HG02840 (cell line): ENCODE measurements at regions not wholly inside any gene's neighbourhood (a gene's known extent, or its start where the extent isn't known, plus 50 kb on each side); places are given as distances from the start of the nearest gene placed in this dataset.
"Not testable (repeated sequence)": the region's sequence is repeated elsewhere in the genome, so short reads cannot be mapped to it uniquely, and the experiment has no call there.

Experiments used
- ATAC-seq: cut with Tn5 transposase; IDR thresholded peaks from one replicate; pipeline ENCODE4 v1.9.1; 2021; ENCODE audit warnings: mild to moderate bottlenecking, moderate library complexity, moderate number of reproducible peaks; ENCODE audit not compliant: unreplicated experiment, low FRiP score

- no peak for ATAC-seq
These were observed 59.7 kb downstream of the RAP2B start for GRCh38 chr3:153221748-153222162.

DNA sequence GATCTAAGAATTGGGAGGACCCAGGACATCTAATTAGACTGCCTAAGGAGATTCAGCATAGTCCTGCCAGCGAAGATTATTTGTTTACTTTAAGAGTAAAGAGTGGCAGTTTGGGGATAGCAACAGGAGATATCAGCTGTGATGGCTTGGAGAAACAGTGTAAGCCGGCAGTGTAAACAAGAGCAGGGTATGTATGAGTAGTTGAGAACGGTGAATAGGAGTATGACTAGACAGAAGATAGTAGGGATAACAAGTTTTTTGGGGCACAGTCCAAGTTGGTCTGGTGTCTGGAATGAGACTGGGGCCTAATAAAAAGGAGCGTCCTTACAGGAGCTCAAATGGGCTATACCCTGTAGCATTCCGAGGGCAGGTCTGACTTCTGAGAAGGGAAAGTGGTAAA, 64.9 kb downstream of the RAP2B start:
- not testable (repeated sequence) for ATAC-seq

DNA sequence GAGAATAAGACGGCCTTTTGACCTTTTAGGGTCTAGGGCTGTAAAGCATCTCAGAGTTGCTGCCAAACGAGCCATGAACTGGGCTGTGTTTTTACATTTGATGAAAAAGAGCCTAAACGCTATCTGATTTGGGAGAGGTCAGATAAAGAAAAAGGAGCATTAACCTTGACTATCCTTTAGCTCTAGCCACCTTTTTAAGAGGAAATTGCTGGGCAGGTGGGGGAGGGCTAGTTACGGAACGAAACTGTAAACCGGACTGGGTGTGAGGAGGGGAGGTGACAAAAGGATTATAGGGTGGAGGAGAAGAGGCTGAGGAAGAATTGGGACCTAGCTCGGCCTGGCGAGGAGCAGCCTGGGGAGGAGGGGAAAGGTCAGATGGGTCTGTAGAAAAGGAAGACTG, 68.4 kb downstream of the RAP2B start:
- ATAC-seq: not testable (repeated sequence)

DNA sequence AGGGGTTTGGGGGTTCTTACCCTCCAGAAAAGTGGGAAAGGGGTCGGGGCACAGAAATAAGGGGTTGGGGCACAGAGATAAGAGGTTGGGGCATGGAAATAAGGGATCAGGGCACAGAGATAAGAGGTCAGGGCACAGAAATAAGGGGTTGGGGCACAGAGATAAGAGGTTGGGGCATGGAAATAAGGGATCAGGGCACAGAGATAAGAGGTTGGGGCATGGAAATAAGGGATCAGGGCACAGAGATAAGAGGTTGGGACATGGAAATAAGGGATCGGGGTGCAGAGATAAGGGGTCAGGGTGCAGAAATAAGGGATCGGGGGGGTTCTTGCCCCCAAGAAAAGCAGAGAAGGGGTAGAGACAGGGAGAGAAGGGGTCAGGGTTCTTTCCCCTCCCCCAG, 69.2 kb downstream of the RAP2B start:
- ATAC-seq: not testable (repeated sequence)

- ATAC-seq: not testable (repeated sequence)
These were observed 70.2 kb downstream of the RAP2B start for GRCh38 chr3:153232050-153232752.

DNA sequence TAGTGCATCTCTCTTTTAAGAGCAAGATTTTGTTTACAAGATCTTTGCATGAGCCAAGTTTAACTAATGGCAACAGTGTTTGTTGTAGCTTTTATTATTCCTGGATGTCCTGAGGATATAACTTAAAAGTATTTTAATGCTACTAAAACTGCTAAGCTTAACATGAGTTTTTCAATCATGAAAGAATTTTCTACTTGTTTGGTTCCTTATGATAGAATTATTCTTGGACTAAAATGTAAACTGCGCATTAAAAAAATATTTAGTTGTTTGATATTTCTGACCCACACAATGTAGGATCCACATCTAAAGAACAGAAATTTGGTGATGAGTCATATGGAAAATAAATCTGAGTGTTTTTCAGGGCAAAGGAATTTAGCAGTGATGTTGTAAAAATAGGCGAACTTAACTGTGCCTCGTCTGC, 70.8 kb downstream of the RAP2B start:
- ATAC-seq: no peak

DNA sequence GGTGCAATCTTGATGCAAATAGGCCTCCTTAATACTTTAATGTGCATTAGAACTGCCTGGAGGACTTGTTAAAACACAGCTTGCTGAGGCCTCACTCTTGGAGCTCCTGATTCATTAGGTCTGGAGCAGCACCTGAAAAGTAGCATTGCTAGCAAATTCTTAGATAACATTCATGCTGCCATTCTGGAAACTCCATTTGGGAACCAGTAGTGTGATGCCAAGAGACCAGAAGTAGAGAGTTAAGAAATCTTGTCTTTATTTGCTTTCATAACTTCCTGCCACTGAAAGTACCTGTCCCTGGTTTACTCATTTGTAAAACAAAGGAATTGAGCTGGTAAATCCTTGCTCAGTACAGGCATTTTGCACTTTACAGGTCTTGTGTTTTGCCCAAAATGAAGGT, 72.0 kb downstream of the RAP2B start:
- ATAC-seq: no peak

- no peak for ATAC-seq
These were observed 80.9 kb downstream of the RAP2B start for GRCh38 chr3:153242896-153243295.

DNA sequence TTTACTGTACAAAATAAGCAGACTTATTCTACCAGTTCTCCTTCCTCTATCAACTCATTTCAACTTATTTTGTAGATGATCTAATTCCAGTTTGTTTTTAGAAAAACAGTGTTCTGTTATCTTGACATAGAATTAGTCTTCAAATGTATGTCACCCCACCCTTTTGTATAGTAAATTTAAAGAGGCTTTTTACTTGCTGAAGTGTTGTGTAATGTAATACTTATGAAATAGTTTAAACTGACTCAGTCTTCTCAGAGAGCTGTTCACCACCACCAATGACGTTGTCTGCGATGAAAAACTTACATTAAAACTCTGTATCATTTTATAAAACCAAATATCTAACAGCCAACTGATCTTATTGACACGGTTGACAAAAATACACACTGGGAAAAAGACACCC, 82.9 kb downstream of the RAP2B start:
- ATAC-seq: no peak

- ATAC-seq: no peak
These were observed 83.6 kb downstream of the RAP2B start for GRCh38 chr3:153245661-153246060.

- ATAC-seq: no peak
These were observed 84.3 kb downstream of the RAP2B start for GRCh38 chr3:153246331-153246730.

DNA sequence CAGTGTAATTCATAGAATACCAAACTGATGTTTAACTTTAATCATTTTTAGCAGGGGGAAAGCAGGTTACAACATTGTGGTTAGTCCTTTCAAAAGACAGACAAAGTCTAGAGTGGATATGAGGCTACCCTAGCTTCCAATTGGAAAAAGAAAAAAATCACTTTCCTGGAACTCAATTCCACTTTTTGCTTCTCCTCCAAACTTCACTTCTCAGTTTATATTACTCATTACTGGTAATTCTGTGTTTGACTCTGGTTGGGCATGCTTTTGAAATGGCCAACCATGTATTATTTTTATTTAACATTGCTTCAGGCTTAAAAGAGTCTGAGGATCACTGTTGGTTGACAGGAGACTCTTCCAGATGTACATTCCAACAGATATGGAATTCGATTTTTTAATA, 84.8 kb downstream of the RAP2B start:
- ATAC-seq: no peak

DNA sequence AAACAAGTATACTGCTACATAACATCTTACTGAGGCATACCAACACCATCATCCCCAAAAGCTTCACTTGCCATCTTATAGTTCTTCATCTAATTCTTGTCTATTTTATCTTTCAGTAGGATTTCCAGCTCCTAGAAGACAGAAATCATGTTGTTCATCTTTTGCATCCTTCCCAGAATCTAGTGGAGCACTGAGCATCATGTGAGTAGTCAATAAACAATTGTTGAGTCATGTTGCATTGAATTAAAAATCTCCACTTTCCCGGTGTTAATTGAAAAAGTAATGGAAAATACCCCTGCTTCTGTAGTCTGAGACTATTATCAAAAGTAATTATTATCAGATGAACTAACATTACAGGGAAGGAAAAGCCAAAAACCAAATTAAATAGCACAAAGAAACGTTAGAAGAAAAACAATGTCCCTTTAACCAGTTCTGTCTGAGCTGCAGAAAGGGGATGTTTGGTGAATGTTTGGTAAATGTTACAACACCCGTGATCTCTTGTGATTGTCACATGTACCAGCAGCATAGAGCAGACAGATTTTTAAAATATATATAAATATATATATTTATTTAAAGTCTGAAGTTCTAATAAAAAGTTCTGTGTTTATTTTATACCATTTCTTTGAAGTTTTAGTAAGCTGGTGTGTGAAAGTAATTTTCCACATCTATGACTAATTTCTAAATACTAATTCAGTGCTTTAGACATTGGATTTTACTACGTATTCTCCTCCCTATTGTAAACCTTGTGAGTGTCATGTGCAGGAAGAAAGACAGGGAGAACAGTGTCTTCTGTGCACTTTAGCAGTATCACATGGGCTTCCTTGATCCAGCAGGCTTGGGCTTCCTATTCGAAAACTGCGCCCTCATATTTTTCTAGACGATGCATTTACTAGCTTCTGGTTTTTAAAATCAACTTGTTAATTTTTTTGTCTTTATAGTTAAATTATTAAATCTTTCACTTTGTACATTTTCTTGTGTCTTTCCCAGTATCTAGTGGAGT, 85.6 kb downstream of the RAP2B start:
- ATAC-seq: no peak

DNA sequence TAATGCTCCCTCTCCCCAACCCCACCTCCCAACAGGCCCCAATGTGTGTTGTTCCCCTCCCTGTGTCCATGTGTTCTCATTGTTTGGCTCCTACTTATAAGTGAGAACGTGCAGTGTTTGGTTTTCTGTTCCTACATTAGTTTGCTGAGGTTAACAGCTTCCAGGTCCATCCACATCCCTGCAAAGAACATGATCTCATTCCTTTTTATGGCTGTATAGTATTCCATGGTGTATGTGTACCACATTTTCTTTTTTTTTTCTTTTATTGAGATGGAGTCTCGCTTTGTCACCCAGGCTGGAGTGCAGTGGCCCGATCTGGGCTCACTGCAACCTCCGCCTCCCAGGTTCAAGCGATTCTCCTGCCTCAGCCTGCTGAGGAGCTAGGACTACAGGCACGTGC, 86.8 kb downstream of the RAP2B start:
- ATAC-seq: not testable (repeated sequence)

DNA sequence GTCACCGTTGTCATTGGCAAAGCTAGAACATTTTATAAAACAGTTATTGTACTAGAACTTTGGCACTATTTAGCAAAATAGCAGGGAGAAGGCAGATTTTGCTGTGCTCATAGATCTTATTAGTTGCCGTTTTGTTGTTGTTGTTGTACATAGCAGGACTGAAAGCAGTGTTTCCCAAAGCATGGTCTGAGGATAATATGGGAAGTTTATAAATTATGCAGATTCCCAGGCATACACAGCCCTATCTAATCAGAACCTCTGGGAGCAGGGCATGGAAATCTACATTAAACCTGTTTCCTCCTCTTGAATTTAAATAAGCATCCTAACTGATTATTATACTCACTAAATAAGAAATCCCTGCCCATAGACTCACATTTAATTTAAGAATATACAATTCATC, 87.9 kb downstream of the RAP2B start:
- ATAC-seq: no peak

DNA sequence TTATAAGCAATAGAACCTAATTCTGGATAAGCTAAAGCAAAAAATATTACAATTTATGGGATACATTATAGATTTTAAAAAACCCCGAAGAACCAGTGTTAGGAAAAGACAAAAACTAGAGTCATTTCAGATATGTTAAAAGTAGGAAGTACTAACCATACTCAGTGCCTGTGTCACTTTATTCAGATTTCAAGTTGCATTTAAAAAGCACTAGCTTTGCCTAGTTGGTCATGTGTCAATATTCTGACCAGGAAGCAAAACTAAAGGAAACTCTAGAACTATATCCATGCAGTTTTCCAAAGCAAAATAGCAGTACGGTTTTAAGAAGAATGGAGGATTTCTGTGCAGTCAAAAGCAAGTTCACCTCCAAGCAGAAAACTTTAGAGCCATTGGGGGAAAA, 88.4 kb downstream of the RAP2B start:
- ATAC-seq: no peak

DNA sequence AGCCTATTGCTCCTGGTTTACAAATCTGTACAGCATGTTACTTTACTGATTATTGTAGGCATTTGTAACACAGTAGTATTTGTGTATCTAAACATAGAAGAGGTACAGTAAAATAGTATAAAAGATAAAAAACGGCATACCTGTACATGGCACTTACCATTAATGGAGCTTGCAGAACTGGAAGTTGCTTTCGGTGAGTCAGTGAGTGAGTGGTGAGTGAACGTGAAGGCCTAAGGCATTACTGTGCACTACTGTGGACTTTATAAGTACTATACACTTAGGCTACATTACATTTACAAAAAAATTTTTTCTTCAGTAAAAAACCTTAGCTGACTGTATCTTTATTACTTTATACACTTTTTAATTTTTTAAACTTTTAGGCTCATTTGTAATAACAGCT, 90.9 kb downstream of the RAP2B start:
- no peak for ATAC-seq

DNA sequence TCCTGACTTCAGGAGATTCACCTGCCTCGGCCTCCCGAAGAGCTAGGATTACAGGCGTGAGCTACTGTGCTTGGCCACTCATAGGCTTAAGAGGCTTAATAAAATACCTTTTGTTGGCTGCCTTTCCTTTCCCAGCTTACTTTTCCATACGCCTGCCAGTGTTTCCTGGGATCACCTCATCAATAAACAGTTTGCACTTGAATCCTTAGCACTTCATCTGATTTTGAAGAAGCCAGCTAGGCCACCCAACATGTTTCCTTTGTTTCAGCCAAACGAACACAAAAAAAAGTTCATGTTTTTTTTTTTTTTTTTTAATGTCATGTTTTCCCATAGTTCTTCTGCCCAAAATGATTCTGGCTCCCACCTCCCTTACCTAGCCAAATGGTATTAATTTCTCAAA, 92.3 kb downstream of the RAP2B start:
- ATAC-seq: no peak

- ATAC-seq: no peak
These were observed 95.8 kb downstream of the RAP2B start for GRCh38 chr3:153257673-153258351.

DNA sequence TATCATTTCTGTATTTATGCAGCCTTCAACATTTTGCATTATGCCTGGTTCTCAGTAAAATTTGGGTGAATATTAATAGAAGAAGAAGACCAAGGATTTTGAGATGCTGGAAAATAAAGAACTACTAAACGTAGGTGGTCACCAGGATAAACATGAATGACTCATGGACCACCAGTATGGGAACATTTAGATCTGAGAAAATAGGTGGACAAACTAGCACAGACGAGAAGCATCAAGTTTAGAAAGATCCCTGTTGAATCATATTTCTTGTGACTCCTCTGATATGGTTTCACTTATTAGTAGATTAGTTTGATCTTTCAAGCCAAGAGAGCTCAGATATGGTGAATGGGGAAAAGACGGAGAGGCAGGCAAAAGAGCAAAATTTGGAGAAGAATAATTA, 97.9 kb downstream of the RAP2B start:
- no peak for ATAC-seq

DNA sequence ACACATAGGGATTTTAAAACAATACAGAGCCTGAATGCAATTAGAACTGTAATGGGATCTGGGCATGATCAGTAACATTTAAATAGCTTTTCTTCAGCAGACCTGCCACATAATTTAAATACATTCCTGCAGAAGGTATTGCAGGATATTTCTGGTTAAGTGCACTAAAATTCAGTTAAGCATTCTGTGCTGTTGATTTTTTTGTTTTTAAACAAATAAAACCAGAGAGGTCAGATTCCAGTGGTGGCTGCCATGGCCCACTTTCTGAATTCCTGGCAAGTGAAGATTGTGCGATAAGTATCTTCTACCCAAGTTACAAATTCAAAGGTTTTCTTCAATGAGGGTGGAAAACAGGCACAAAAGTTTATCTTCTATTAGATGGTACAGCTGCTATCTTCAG, 98.7 kb downstream of the RAP2B start:
- no peak for ATAC-seq
